GM19351 (cell line): ENCODE measurements at regions not wholly inside any gene's neighbourhood (a gene's known extent, or its start where the extent isn't known, plus 50 kb on each side); places are given as distances from the start of the nearest gene placed in this dataset.
"Not testable (repeated sequence)": the region's sequence is repeated elsewhere in the genome, so short reads cannot be mapped to it uniquely, and the experiment has no call there.

ENCODE experiments used
- ATAC-seq: cut with Tn5 transposase; IDR thresholded peaks from one replicate; pipeline ENCODE4 v1.9.1; 2021; ENCODE audit warnings: mild to moderate bottlenecking, moderate library complexity; ENCODE audit not compliant: unreplicated experiment

- ATAC-seq = no peak
Measured at GRCh38 chrX:47776292-47777006, 60.3 kb upstream of the ZNF81 start.

GRCh38 chrX:47772764-47773163 lies 63.9 kb upstream of the ZNF81 start:
- ATAC-seq = no peak

GRCh38 chrX:47771473-47771872 lies 65.2 kb upstream of the ZNF81 start:
- no peak for ATAC-seq

- ATAC-seq = not testable (repeated sequence)
Measured at GRCh38 chrX:47762826-47763225, 73.9 kb upstream of the ZNF81 start.

GRCh38 chrX:47752685-47753084 lies 84.0 kb upstream of the ZNF81 start:
- ATAC-seq = no peak

- ATAC-seq = no peak
Measured at GRCh38 chrX:47751670-47752069, 85.0 kb upstream of the ZNF81 start.

- peak; percentile 88 for ATAC-seq
Measured at GRCh38 chrX:47749185-47749967, 87.3 kb upstream of the ZNF81 start.

GRCh38 chrX:47748576-47748975 lies 88.1 kb upstream of the ZNF81 start:
- no peak for ATAC-seq

- no peak for ATAC-seq
Measured at GRCh38 chrX:47746446-47746845, 87.5 kb upstream of the UXT start.

GRCh38 chrX:47745416-47745815 lies 86.4 kb upstream of the UXT start:
- no peak for ATAC-seq

GRCh38 chrX:47743504-47743903 lies 84.5 kb upstream of the UXT start:
- ATAC-seq = no peak

- not testable (repeated sequence) for ATAC-seq
Measured at GRCh38 chrX:47738870-47739269, 79.9 kb upstream of the UXT start.

- ATAC-seq = no peak
Measured at GRCh38 chrX:47723689-47724088, 64.7 kb upstream of the UXT start.

GRCh38 chrX:47723083-47723482 lies 64.1 kb upstream of the UXT start:
- no peak for ATAC-seq

GRCh38 chrX:47722260-47722659 lies 63.3 kb upstream of the UXT start:
- ATAC-seq = no peak

GRCh38 chrX:47715078-47715477 lies 56.1 kb upstream of the UXT start:
- ATAC-seq = not testable (repeated sequence)

- not testable (repeated sequence) for ATAC-seq
Measured at GRCh38 chrX:47712675-47713074, 53.7 kb upstream of the UXT start.

GRCh38 chrX:47710252-47710651 lies 51.3 kb upstream of the UXT start:
- ATAC-seq = no peak
